ENCODE measurements at regions not wholly inside any gene's neighbourhood (a gene's known extent, or its start where the extent isn't known, plus 50 kb on each side); places are given as distances from the start of the nearest gene placed in this dataset.

DNA sequence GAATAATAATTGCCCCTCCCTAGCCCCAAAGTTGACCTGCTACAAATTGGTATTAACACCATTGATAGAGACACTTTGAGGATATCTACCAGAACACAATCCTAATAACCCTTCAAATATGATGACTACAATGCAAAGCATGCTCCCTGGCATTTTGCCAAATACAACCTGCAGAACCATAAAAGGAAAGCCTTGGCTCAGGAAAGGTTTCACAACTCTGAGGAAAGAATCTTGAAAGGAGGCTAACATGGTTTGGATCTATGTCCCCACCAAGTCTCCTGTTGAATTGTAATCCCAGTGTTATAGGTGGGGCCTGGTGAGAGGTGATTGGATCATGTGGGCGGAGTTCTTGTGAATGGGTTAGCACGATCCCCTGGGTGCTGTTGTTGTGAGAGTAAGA, 140.4 kb upstream of the ARHGAP42 start:
- no peak for TF ChIP-seq HDAC2 (IDR thresholded peaks at IDR 0.05; ENCODE audit: borderline replicate concordance in 1 of 2, low read depth in 2 of 2, low read length in 2 of 2)
- TF ChIP-seq, protein P1, sequence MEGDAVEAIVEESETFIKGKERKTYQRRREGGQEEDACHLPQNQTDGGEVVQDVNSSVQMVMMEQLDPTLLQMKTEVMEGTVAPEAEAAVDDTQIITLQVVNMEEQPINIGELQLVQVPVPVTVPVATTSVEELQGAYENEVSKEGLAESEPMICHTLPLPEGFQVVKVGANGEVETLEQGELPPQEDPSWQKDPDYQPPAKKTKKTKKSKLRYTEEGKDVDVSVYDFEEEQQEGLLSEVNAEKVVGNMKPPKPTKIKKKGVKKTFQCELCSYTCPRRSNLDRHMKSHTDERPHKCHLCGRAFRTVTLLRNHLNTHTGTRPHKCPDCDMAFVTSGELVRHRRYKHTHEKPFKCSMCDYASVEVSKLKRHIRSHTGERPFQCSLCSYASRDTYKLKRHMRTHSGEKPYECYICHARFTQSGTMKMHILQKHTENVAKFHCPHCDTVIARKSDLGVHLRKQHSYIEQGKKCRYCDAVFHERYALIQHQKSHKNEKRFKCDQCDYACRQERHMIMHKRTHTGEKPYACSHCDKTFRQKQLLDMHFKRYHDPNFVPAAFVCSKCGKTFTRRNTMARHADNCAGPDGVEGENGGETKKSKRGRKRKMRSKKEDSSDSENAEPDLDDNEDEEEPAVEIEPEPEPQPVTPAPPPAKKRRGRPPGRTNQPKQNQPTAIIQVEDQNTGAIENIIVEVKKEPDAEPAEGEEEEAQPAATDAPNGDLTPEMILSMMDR (IDR thresholded peaks at IDR 0.05; ENCODE audit: control extremely low read depth in 1 of 3, insufficient read depth in 1 of 3, low read depth in 1 of 3, low read length in 3 of 3): no peak
- TF ChIP-seq POLR2A (IDR thresholded peaks at IDR 0.05; ENCODE audit: control extremely low read depth in 1 of 2, low read depth in 2 of 2, low read length in 2 of 2): no peak
- no peak for TF ChIP-seq JUND (IDR thresholded peaks at IDR 0.05; ENCODE audit: low read length)
- TF ChIP-seq YY1 (IDR thresholded peaks at IDR 0.05; ENCODE audit: low read depth, low read length): no peak
- no peak for TF ChIP-seq POLR2AphosphoS5 (IDR thresholded peaks at IDR 0.05; ENCODE audit: low read depth, low read length)
